HepG2 (cell line): ENCODE measurements at regions not wholly inside any gene's neighbourhood (a gene's known extent, or its start where the extent isn't known, plus 50 kb on each side); places are given as distances from the start of the nearest gene placed in this dataset.

ENCODE experiments used
- ATAC-seq: fragments of 200-7000 bp; cut with Tn5 transposase; 3 replicates; pipeline ENCODE4 v1.9.1; 2020; ENCODE audit warnings: mild to moderate bottlenecking, moderate library complexity
- BruUV-seq: library from RNA; stranded (reverse); fragments of 400-500 nt; replicated peaks from 2 replicates; lab custom pipeline; 2021; lab: Mats Ljungman, UMichigan
- CTCF ChIA-PET: fragments of 300-600 bp; formaldehyde crosslinking; extraction: SDS; loops from one replicate; lab custom pipeline; 2021; ENCODE audit warnings: low total read pairs, inconsistent platforms, low intra/inter-chr PET ratio; lab: Yijun Ruan, JAX
- POLR2A ChIA-PET: fragments of 350-600 bp; sonication (Branson Sonifier 250); formaldehyde crosslinking; loops from one replicate; lab custom pipeline; 2020; ENCODE audit warnings: antibody characterized with exemption, inconsistent platforms; lab: Yijun Ruan, JAX
- DNase-seq: peaks from one replicate; pipeline ENCODE4 v3.0.0-alpha.2; 2015; ENCODE audit warnings: low spot score
- FAIRE-seq: peaks from 3 replicates; lab custom pipeline; 2011; peaks lifted over from hg19 to GRCh38; lab: Jason Lieb, UNC
- H2AFZ ChIP-seq: one replicate; pipeline ENCODE4 v1.6.1; 2011; ENCODE audit warnings: low read length, inconsistent platforms
- H3K27ac ChIP-seq: fragments of 300-600 bp; 3 replicates; pipeline ENCODE4 v1.8.0; 2011; ENCODE audit warnings: mixed run types, mild to moderate bottlenecking, mixed read lengths, low read length, inconsistent platforms; ENCODE audit not compliant: insufficient read depth; ENCODE audit errors: extremely low read length
- H3K27me3 ChIP-seq, 2 experiments: fragments of 200-600 bp in 1 of 2; 2 replicates in 1 of 2; 3 replicates in 1 of 2; pipeline versions ENCODE4 v1.6.0 to v1.8.0; 2011; ENCODE audit warnings: low read length in 2 of 2, mild to moderate bottlenecking in 2 of 2, moderate library complexity in 2 of 2, inconsistent platforms in 1 of 2; ENCODE audit not compliant: insufficient read depth in 2 of 2, control insufficient read depth in 1 of 2
- H3K36me3 ChIP-seq, 2 experiments: fragments of 200-600 bp in 1 of 2; replicated peaks in 1 of 2; 2 replicates in 1 of 2; 3 replicates in 1 of 2; pipeline versions ENCODE4 v1.5.1 to v1.8.0; 2011; ENCODE audit warnings: low read length in 2 of 2, inconsistent platforms in 1 of 2; ENCODE audit not compliant: insufficient read depth in 2 of 2, control insufficient read depth in 1 of 2
- H3K4me1 ChIP-seq: 2 replicates; pipeline ENCODE4 v1.5.1; 2012; ENCODE audit warnings: low read length, inconsistent platforms; ENCODE audit not compliant: insufficient read depth
- H3K4me2 ChIP-seq: 2 replicates; pipeline ENCODE4 v1.6.0; 2011; ENCODE audit warnings: low read depth, low read length, inconsistent platforms
- H3K4me3 ChIP-seq, 3 experiments: fragments of 200-600 bp in 1 of 3; sonication (generic), shearing (Covaris generic) in 1 of 3; replicated peaks in 1 of 3; 2 replicates each; pipeline ENCODE4 v1.5.1; 2011 to 2016; ENCODE audit warnings: low read length in 3 of 3, inconsistent platforms in 2 of 3, low read depth in 2 of 3, mild to moderate bottlenecking in 2 of 3, control low read depth in 1 of 3, mixed read lengths in 1 of 3; ENCODE audit not compliant: insufficient read depth in 1 of 3
- H3K79me2 ChIP-seq: one replicate; pipeline ENCODE4 v1.6.1; 2011; ENCODE audit warnings: low read length, inconsistent platforms; ENCODE audit not compliant: insufficient read depth
- H3K9ac ChIP-seq: 2 replicates; pipeline ENCODE4 v1.6.0; 2011; ENCODE audit warnings: mild to moderate bottlenecking, low read depth, low read length, inconsistent platforms; ENCODE audit not compliant: insufficient read depth
- H3K9me3 ChIP-seq: 2 replicates; pipeline ENCODE4 v1.5.1; 2012; ENCODE audit warnings: mild to moderate bottlenecking, low read length
- H4K20me1 ChIP-seq: 2 replicates; pipeline ENCODE4 v1.6.0; 2011; ENCODE audit warnings: inconsistent platforms, mild to moderate bottlenecking, low read length, moderate library complexity; ENCODE audit not compliant: insufficient read depth
- ARID4A ChIP-seq: sonication (generic); formaldehyde crosslinking; IDR thresholded peaks from 2 replicates; pipeline ENCODE4 v1.5.0; 2020; ENCODE audit warnings: mild to moderate bottlenecking, missing genetic modification reagents, borderline replicate concordance
- ETS1 ChIP-seq: sonication (generic); formaldehyde crosslinking; IDR thresholded peaks from 2 replicates; pipeline ENCODE4 v1.4.0; 2020; ENCODE audit warnings: missing genetic modification reagents
- FUBP1 ChIP-seq: sonication (generic); formaldehyde crosslinking; IDR thresholded peaks from 2 replicates; pipeline ENCODE4 v1.5.1; 2020; ENCODE audit warnings: missing genetic modification reagents, mild to moderate bottlenecking, borderline replicate concordance
- GLI4 ChIP-seq: sonication (generic); formaldehyde crosslinking; IDR thresholded peaks from 2 replicates; pipeline ENCODE4 v1.5.1; 2020; ENCODE audit warnings: missing genetic modification reagents, mild to moderate bottlenecking, moderate library complexity, borderline replicate concordance
- MTF1 ChIP-seq: sonication (generic); formaldehyde crosslinking; IDR thresholded peaks from 2 replicates; pipeline ENCODE4 v1.5.0; 2020; ENCODE audit warnings: missing genetic modification reagents
- RFXANK ChIP-seq: IDR thresholded peaks from 2 replicates; pipeline ENCODE4 v1.6.1; 2016
- TIGD3 ChIP-seq: sonication (generic); formaldehyde crosslinking; IDR thresholded peaks from 2 replicates; pipeline ENCODE4 v1.5.1; 2020; ENCODE audit warnings: mild to moderate bottlenecking, missing genetic modification reagents, borderline replicate concordance
- WGBS: methylation state at CpG from one replicate; pipeline ENCODE4 v1.1.6; 2017; ENCODE audit warnings: low lambda C conversion rate; 5-methylcytosine and 5-hydroxymethylcytosine counted together
- in situ Hi-C: cut with HindIII; loops from 2 replicates; pipeline ENCODE4 v1.10.0; 2017; ENCODE audit warnings: low pct_unique_long_range_greater_than_20kb; ENCODE audit not compliant: extremely low pct_ligation_motif_present
- intact Hi-C: fragments of 100-400 bp; cut with micrococcal nuclease; formaldehyde crosslinking; loops from one replicate; pipeline ENCODE4 v1.10.0; 2022; ENCODE audit not compliant: unreplicated experiment

DNA sequence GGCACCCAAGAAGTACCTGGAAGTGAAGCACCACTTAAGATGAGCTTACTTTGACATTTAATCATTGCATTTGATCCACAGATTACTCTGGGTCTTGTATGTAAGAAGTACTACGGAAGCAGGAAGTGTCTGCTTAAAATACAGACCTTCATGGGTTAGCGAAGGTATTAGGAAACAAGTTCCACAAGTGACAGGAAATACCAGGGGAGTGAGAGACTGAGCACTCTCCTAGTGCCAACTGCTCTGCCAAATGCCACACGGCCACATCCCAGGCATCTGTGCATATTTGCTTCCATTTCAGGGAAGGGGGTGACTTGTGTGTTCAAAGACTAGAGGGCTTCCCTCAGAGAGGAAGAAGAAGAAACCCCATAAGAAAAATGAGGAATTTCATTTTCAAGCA, 57.2 kb upstream of the ANK3 start:
- H3K4me3 ChIP-seq = no peak overlapping the region
- no peak overlapping the region for H3K27ac ChIP-seq
- no peak overlapping the region for H3K4me2 ChIP-seq
- in situ Hi-C loops = no loop called here
- no peaks in the 10 kb centered on the region for H3K79me2 ChIP-seq
- ChIA-PET POLR2A (no interaction called here), CTCF (interaction anchor here (1.9 kb wide), 1 partner anchor 200 kb away, joined by 5 read pairs; no protein-coding TSS in a partner anchor)
- no peaks in the 10 kb centered on the region for H3K36me3 ChIP-seq
- FAIRE-seq (no peak), DNase-seq (no peak), ATAC-seq (no peak)
- H3K27me3 ChIP-seq = no peaks in the 10 kb centered on the region
- WGBS = 17% methylated on average over 3 of the region's 3 CpGs
- no peak overlapping the region for H3K9ac ChIP-seq
- no peaks in the 10 kb centered on the region for H4K20me1 ChIP-seq
- no peaks in the 10 kb centered on the region for H3K9me3 ChIP-seq
- intact Hi-C loops = no loop called here
- TF ChIP-seq ARID4A (CRISPR knock-in tag) (no peak), ETS1 (CRISPR knock-in tag) (no peak), FUBP1 (CRISPR knock-in tag) (no peak), RFXANK (CRISPR knock-in tag) (no peak), MTF1 (no peak), GLI4 (CRISPR knock-in tag) (no peak), TIGD3 (CRISPR knock-in tag) (no peak)
- BruUV-seq = no TSS peak
- H3K4me1 ChIP-seq = no peaks in the 10 kb centered on the region
- no peak overlapping the region for H2AFZ ChIP-seq
